Endothelial cell of hepatic sinusoid (primary cell): ENCODE measurements at regions not wholly inside any gene's neighbourhood (a gene's known extent, or its start where the extent isn't known, plus 50 kb on each side); places are given as distances from the start of the nearest gene placed in this dataset.

Experiments
- in situ Hi-C: cut with HindIII; loops from 2 replicates; pipeline ENCODE4 v1.10.0; 2017; ENCODE audit warnings: low sequenced_read_pairs

DNA sequence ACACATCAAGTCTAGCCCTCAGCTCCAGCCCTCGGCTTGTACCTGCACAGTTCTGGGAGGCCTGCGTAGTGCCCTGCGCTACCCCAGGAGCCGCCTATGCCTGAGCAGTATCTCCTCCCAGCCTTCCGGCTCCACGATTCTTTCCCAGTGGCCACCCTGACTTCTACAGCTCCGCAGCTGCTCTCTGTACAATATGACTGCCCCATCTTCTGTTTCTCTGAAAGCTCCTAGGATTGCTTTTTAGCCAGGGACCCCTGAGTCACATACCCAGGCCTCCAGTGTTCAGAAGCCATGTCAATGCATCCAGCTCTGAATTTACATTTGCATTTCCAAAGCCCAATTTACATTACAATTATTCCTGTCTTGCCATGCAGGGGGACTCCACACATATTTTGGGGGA, 135.5 kb downstream of the PJA1 start:
- in situ Hi-C loops, result no loop called here

DNA sequence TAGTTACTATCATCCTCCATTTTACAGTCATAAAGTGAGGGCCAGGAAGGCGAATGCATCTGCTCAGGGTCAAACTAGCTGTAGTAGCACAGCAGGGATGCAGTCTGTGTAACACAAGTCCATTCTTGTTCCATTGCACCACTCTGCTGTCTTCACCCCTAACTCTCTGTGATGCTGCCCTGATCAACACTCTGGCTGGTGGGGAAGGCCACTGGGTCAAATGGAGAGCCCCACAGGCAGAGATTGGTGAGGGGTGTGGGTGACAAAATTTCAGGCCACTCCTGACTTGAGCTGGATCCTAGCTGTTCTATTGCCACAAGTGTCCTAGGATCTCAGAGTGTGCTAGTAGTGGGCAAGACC, 136.5 kb downstream of the PJA1 start:
- in situ Hi-C loops, result no loop called here

DNA sequence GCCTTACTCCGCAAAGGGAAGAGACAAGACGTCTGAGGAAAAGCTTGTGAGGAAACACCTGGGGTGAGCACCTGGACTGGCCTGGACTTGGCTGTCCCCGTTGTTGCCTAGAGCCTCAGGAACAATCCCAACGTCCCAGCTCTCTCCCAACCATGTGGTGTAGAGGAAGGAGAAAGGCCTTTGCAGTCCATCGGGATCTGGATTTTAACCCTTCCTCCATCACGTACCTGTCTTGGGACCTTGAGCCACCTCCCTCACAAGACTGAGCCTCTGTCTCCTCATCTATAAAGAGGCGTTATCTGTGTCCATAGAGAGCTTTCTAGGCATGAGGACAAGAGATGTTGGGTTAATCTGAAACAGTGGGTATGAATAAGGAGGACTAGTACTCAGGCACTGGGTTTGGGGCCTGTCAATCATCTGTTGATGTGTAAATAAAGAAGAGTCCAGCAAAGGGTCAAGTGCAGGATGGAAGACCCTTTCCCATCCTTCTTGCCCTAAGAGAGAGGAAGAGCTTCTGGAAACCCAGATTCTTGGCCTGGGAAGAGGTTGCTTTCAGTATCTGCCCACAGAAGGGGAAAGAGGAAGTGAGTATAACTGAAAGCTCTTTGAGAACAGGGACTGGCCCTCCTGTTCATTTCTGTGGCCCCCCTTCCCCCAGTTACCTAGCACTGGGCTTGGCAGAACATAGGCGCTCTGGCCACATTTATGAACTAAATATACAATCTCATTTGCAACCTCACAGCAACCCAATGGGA, 137.1 kb downstream of the PJA1 start:
- in situ Hi-C loops, result no loop called here

DNA sequence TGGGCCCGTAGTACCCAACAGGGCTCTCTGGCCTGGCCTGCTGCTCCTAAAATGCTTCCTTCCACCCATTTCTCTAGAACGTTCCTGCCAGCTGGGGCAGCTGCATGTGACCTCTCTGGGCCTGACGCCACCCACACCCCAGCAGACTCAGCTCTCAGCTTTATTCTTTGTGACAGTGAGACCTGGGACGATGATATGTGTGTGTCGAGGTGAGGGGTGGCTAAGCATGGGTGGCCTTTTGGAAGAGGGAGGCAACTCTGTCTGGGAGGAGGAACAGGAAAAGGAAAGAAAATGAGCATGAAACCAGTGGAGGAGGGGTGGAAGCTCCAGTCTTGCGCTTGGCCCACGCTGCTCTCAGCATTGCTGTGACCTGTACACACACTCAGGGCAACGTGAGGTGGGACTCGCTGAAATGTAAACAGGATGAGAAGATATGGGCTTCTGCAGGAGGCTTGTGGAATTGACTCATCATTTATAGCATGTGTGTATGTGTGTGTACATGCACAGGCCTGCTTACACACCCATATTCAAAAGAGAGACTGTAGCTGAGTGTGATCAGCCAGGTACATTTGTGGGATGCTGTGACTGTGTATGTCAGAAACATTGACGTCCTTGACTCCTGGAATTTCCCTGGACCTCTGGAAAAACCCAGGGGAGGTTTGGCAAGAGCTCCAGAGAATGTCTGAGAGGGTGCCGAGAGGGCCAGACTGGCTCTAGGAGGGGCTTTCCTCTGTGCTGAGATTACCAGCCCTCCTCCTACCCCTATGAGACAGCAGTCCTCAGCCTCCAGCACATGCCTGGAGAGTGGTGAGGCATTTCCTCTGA, 137.9 kb downstream of the PJA1 start:
- in situ Hi-C loops, result no loop called here

DNA sequence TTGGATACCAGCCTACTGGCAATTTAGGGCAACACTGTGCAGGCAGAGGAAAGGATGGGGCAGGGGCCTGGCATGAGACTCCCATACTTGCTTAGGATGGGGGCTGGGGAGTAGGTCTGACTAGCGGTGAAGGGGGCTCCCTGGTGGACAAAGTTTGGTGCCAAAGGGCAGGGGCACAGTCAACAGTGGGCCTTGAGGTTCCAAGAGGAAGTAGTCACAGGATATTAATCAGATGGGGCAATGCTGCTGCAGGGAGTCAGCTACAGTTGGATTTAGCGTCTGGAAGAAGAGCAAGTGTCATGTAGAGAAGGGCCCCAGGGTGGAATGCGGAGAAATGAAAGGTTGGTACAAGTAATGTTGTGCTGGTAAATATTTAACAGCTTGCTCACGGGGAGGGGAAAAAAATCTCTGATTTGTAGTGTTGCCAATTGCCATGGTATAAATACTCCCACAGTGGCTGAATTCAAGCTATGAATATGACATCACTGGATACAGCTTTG, 139.4 kb downstream of the PJA1 start:
- in situ Hi-C loops, result no loop called here

DNA sequence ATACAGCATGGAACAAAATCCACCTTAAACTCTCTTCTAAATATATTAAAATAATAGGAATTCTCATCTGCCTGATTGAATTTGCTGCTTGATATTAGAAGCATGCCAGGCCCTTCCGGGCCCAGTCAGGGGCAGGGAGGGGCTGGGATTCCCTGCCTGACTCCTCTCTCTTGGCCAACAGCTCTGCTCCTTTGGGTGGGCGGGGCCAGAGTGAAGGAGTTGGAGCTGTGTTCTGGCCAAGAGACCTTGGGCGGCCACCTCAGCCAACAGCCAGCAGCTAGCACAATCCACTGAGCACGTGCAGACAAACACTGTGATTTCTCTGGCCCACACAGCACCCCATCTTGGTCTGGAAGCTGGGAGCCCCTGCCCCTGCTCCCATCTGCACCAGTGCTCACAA, 140.3 kb downstream of the PJA1 start:
- in situ Hi-C loops, result no loop called here

DNA sequence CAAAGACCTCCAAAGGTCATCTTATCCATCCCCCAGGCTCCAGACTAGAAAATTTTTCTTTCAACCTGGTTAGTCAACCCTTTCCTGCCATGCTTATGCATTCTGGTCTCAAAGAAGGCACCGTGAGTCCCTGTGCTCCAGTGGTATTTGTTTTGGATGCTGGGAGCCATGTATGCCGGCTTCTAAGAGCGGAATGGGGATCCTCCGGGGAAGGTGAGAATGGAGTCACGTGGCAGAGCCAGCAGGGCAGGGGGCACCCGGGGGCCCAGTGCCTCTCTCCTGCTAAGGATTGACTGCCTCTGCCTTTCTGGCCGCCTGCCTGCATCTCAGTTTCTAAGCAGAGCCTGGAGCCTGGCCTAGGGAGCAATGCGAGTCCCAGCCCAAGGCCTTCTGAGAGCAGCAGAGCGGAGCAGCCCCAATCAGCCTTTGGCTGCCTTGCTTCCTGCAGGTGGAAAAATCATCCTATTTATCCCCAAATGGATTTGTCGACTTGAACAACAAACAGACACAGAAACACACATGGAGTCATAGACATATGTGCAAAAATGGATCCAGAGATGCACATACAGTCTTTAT, 141.0 kb downstream of the PJA1 start:
- in situ Hi-C loops, result no loop called here

DNA sequence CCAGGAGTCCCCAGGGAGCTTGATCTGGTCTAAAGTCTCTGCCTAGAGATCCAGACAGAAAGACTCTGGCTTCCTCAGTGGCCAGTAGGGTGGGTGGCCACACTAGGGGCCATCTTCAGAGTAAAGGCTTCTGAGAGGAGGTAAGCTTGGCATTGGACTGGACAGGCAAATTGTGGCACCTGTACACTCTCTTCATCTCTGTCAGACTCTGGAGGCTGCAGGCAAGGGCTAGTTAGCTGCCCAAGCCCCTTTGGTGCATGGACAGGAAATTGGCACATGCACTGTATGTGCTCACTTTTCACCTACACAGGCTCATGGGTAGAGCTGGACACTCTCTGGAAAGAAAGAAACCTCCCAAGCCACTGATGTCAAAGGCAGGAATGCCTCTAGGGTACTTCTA, 142.8 kb downstream of the PJA1 start:
- in situ Hi-C loops, result no loop called here

DNA sequence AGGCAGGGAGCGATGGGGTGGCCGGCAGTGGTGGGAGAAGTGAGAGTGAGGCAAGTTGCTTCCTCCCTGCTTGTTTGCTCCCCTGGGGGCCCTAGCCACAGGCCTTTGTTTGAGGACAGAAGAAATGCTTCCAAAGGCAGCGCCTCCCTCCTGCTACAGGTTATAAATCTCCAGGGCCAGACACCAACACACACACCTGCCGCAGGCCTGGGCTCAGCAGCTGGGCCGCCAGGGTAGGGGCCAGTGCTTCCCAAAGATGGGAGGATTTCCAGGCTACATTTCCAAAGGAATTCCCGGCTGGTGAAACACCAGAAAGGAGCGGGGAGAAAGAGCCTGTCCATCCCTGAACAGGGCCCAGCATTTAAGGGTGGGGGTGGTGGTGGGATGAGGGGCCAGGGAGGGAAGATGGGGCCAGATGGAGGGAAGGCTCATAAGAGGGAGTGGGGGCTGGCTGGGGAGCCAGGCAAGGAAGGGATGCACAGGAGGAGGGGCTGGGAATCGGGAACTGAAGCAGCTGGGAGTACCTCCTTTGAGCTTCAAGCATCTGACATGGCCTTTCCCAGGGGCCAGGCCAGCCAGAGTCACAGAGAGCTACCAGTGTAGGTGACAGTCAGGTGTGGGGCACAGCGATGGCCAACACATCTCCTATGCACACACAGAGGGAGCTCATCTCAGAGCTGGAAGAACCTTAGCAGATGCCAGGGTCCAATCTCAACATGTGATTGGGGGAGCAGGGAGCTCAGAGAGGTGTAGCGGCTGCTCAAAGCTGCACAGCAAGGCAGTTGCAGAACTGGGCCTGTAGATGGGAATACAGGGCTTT, 143.9 kb downstream of the PJA1 start:
- in situ Hi-C loops, result no loop called here

DNA sequence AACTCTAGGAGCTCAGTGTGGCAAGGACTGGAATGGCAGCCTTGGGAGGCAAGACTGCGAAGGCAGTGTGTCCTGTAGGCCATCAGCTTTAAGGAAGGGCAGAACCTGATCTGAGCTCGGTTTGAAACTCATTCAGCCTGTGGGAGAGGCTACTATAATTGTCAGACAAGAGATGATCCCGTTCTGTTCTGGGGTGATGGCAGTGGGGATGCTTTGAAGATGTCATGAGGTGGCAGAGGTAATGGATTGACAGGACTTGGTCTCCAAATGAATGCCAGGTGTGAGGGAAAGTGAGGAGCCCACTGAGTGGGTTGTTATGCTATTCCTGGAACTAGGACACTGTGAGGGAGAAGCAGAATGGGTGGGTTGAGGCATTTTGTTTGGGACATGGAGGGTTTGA, 144.9 kb downstream of the PJA1 start:
- in situ Hi-C loops, result no loop called here

DNA sequence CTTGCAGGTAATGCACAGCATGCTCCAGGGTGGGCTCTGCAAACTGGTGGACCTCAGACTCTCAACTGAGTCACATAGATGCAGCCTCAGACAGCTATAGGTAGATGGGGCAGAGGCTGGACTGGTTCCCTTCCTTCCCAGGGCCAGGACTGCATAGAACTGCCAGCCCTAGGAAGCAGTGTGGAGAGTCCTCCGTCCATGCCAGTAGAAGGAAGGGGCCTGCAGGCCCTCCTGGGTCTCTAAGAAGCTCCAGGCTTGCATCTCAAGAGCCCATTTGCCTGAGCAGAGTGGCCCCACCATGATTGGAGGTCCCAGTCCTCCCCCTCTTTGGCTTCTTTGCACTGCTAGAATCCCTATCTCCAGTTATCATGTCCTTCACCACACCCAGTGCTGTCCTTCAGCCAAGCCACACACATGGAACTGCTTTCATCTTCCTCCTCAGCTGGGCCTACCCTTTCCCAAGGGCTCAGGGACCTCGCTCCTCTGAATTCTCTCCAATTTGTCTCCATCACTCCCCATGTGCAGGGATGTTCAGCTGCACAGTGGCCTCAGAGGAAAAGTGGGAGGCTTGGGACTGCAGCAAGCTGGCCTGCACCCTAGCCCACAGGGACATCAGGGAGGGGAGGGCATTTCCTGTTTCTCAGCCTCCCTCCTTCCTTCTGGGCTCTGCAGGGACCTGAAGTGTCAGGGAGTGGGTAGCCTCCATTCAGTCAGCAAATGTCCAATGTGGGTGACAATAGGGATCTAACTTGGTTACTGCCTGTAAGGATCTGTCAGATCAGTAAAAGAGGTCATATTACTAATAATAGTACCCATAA, 146.0 kb downstream of the PJA1 start:
- in situ Hi-C loops, result no loop called here

DNA sequence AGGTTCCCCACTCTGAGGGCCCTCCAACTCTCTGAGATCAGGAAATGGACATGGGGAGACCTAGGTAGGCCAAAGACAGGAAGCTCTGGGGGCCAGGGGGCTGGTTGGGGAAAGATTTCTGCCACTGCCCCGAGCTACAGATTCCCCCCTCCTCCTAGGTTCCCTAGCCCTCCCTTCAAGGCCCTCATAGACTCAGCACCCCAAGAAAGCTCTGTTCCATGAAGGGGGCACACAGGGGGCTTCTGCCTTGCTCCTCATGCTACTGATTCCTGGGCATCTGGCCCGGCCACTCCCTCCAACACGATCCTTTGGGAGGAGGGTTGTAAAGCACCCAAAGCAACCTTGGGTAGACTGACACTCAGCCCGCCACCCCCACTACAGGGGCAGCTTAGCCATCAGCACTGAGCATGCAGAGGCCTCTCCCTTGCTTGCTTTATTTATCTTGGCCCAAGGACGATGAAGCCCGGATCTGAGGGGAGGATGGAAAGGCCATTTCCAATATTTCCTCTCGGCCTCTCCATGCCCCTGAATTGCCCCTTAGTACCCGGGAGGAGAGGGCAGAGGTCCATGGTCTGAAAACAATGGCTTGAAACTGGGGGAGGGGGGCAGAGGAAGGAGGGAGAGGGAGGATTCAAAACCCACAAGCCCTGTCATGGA, 146.7 kb downstream of the PJA1 start:
- in situ Hi-C loops, result no loop called here

DNA sequence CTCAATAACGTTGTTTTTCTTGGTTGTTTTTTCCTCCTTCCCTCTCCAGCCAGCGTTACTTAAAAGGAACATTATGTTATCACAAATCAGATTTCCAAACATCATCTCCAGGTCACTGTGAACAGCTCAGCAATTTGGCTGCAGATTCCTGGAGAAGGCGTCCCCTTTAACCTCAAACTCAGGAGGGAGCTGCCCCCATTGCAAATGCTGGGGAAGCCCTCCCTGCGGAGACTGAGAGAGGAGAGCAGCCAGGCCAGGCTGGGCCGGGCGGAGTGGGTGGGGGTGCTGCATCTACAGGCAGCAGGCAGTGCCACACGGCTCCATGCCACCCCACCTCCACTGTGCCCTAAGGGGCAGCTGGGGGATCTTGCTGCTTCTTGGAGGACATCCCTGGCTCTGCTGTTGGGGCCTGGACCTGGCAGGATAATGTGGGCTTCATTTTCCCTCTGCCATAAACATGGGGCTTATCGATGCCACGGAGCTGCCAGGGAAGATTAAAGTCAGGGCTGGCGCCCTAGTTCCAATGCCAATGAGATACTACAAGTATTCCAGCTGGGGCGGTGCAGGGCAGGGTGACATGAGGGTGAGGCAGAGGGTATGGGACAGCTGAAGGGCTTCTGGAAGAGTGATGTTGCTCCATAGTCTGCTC, 148.8 kb downstream of the PJA1 start:
- in situ Hi-C loops, result no loop called here

DNA sequence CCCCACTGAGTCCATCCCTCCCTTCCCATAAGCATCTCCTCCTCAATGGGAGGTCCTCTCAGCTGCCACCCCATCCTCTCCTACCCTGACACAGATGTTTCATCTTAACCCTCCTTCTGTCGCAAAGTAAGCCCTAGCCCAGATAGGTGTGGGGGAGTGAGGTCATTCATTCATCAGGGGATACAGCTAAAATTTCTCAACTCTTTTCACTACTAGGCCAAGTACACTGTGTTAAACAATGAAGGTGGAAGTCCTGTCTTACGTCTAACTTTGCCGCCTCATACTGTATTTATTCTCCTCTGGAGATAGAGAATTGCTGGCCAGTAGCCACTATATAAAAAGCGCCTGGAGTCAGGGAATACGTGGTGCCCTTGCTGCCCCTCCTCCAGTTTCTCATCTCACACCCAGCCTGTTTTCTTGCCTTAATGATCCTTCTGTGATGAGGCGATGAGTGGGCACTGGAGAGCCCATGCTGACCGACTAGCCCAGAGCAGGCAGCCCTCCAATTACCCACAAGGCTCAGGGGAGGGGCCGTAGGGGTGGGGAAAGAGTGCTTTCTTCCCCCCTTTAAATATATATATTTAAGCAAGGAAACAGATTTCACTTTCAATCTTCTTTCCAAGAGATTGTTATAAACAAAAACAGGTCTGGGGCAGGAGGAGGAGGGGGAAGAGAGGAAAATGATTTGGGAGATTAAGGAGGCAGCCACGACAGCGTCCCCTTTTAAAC, 149.5 kb downstream of the PJA1 start:
- in situ Hi-C loops, result no loop called here

DNA sequence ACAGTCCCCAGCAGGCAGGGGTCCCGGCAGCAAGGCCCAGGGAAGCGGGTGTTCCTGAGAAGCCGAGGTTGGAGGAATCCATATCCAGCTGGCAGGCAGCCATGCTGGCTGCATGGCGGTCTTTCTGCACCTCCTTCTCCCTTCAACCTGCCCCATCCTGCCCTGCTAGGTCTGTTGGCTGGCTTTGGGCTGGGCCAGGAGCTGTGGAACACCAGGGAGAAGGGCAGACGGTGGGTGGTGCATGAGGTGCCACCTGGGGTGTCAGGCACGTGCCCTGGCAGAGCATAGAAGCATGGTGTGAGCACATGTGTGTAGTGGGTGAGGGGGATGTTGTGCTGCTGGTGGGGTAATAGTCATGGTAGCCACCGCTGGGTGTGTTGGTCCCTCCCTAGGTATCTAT, 150.1 kb downstream of the PJA1 start:
- in situ Hi-C loops, result no loop called here

DNA sequence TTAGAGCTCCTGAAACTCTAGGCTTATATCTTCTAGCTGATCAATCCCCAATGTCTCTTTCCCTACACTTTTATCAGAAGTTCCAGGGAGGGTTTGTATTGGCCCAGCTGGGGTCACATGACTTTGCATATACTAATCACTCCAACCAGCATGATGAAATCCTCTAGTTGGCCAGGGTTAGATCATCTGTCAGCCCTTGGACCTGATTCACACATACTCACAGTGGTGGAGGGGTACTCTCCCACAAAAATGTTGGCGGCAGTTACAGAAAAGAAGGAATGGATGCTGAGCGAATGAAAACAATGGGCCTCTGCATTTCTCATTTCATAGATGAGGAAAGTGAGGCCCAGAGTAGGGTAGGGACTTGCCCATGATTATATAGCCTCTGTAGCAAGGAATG, 151.1 kb downstream of the PJA1 start:
- in situ Hi-C loops, result no loop called here

DNA sequence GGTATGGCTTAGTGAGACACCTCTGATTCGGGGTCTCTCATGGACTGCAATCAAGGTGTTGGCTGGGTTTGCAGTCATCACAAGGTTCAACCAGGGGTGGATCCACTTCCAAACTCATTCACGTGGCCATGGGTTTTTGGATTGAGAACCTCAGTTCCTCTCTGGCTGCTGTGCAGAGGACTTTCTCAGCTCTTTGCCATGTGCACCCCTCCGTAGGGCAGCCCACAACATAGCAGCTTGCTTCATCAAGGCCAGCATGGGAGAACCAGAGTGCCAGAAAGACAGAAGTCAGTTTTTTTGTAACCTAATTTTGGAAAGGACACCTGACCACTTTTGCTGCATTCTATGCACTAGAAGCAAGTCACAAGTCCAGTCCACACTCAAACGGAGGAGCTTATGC, 154.9 kb downstream of the PJA1 start:
- in situ Hi-C loops, result no loop called here

DNA sequence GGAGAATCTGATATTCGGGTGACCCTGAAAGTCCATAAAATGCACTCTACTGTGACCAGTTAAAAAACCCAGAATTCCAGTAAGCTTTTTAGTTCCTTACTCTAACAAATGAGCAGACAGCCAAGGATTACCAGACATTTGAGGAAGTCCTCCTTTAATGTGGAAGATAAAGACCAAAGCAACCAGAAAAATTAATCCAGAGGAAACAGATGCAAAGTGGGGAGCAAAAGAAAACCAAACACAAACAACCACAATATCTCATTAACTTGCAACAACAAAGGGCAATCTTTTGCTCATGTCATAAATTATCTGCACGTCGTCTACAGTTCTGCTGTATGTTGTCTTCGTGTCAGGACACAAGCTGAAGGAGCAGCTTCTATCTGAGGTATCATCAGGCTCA, 164.4 kb downstream of the PJA1 start:
- in situ Hi-C loops, result no loop called here

DNA sequence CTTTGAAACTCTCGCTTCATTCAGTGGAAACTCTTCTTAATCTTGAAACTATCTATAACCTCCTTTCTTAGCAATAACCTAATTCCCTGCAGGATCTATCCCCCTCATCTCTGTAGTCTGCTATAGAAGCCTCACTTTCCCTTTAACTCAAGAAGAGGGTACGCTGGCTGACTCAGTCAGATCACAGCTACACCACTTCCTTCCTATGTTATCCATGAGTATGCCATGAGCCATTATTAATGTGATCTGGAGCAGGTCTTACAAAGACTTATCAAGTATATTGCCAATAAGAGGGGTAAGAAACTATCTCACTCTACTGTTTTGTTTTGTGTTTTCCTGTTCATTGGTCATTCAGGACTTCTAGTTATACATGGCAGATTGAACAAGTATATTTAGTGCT, 165.3 kb downstream of the PJA1 start:
- in situ Hi-C loops, result no loop called here
